Inflammatory macrophage (primary cell): ENCODE measurements at regions not wholly inside any gene's neighbourhood (a gene's known extent, or its start where the extent isn't known, plus 50 kb on each side); places are given as distances from the start of the nearest gene placed in this dataset.
A peak's percentile ranks its signal among the peaks of the same experiment; 100 is the strongest.

Source experiments
- DNase-seq, 2 donors: peaks; one replicate each; pipeline ENCODE4 v3.0.0-alpha.2; 2020 to 2022

DNA sequence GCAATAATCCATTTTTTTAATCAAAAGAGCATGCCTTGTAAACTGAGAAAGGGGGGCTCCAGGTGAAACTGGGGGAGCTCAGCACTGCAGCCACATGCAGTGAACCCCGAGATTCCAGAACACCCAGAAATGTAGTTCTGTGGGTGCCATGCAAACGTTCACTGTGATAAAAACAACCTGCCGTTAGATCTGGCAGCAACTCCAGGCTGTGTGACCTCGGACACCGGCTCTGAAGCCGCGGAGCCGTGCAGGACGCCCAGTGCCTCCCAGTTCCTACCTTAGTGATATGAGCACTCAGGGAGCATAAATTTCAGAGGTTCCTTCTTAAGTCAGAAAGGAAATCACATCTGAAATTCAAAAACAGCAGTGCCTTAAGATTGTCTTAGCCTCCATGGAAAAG lies 85.4 kb upstream of the THBS2 start:
- no peak for DNase-seq

DNA sequence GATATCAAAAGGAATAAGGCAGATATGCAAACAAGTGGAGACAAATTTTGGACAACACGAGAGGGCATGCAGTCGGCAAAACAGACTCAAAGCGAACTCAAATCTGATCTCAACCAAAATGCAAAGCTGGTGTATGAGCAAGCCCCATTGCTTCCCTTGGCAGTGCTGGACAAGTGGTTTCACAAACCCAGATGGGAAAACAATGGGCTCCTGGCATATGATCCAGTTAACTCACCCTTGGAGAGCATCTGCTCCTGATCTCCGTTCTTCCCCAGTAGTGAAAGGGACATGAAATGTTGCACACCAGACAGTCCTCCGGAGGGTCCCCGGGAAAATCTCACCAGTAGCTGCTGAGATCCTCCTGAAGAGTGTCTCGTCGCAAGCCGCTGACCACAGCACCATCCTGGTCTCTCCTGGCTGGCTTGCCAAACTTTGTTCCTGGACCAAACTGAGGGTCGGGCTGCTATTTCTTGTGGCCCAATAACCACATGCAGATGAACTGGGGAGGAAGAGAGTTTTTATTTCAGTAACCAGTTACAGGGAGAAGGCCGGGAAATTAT lies 84.3 kb upstream of the THBS2 start:
- no peak for DNase-seq

DNA sequence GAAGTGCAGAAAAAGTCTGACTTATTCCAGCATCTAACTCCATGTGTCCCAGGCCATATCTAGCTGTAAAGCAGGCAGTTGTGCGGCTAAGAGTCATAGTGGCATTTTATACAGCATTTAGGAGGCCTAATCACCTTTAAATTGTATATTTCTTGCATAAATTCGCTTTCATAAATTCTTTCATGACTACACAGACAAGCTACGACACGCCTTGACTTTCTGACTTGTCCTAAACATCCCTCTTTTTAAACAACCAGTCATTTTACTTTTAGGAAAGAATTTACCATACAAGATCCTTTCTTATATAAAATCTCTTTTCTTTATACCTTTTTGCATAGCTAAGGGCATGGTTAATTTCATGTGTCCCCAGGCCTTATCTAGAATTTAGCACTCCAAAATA lies 81.7 kb upstream of the THBS2 start:
- DNase-seq = no peak

DNA sequence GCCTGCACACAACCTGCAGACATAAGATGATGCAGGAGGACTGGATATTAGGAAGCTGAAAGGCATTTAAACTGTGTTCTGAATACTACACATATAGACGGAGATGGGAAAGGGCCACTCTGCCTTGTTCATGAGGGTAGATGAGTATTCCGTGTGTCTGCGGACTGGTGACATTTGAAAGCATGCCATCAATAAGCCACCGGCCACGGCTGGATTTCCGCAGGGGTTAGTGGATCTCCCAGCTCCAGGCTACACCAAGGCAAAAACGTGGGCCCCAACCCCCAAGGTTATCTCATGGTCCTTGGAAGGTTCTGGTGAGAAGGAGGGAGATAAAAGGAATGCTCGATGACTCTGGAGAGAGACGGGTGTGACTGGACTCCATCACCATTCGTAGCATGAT lies 78.6 kb upstream of the THBS2 start:
- DNase-seq = no peak

DNA sequence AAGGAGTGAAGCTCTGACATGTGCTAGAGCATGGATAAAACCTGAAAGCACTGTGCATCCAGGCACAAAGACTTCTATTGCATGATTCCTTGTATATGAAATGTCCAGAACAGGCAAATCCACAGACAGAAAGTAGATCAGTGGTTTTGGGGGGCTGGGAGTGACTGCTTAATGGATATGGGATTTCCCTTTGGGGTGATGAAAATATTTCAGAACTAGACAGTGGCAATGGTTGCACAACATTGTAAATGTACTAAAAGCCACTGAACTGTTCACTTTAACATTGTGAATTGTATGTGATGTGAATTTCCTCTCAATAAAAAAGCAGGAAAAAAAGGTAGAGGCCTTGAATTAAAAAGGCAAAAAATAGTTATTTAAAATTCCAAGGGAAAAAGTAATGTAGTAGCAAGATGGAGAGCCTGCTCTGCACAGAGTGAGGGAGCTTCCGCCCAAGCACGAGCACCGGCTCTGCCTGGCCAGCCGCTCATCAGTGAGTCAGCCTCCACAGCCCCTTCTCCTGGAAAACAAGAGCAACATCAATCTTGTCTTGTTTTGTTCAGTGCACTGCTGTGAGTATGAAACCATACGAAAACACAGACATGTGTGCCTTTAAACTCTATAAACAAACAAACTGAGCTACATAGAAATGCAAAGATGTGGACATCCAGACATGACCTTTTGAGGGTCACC lies 74.6 kb upstream of the THBS2 start:
- no peak for DNase-seq

DNA sequence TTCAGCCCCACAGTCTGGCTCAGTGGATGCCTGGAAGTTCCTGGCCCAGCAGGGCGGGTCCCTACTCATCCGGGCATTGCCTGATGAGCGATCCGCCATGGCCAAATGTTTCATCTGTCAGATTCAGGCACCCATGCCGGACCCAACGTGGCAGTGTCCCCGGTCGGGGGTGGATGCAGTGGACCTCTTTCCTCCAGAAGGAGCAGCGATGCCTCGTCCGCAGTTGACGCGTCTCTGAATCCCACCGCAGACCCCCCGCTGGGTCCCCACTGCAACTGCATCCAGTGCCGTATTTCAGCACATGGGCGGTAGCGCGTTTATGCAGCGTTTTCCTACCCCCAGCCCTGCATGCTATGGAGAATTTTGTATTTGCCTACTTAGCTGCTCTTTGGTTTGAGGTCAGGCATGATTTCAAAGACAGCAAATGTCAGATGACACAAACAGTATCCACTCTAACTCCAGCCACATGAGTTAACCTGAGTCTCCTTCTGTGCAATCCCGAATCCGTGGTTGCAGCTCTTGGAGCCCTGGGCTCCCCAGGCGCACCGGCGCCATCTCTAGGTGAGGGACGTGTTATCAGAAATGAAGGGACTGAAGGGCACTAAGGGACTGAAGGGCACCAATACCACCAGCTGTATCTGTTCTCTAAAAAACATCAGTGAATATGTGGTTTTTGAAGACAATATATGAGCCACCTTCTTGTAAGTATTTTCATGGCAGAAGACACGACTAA lies 72.6 kb upstream of the THBS2 start:
- DNase-seq = peak; percentile 50 to 67

DNA sequence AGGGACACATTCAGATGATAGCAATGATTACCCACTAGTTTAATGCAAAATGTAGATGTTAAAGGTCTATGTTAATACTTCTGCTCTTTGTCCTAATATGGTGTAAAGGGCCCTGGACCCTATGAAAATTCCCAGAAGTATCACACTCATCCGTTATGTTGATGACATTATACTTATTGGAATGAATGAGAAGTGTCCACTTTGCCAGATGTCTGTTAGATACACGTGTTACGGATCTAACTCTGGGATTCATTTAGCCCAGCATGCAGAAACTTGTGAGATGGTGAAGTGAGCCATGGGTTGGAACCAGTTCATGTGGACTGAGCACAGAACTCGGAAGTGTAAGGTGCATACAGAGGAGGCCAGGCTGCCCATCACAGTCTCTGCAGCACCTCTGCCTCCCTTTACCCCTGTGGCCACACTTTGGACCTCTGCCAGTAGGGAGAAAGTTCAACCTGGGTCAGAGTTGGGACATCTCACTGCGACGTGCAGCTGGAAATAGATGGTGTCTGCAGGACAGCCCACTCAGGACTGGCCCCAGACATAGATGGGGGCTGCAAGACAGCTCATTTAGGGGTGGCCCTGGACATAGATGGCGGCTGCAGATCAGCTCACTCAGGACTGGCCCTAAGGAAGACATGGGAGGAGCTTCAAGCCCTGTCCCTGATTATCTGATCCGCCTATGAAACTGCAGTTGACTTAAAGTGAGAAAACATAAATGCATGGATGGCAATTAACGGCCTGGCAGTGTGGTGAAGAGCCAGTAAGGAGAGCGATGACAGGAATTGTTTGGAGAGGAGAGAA lies 71.2 kb upstream of the THBS2 start:
- DNase-seq = no peak

DNA sequence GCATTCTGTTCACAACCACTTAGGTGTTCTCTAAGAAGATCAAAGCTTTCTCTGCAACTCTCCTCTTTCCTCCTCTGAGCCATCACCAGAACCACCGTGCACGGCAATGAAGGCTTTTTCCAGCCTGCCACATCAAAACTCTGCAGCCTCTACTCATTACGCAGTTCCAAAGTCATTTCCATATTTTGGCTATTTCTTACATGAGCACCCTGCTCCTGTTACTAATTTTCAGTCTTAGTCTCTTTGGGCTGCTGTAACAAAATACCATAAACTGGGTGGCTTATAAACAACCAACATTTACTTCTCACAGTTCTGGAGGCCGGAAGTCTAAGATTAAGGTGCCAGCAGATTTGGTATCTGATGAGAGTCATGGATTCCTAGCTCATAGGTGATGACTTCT lies 70.4 kb upstream of the THBS2 start:
- DNase-seq = no peak

DNA sequence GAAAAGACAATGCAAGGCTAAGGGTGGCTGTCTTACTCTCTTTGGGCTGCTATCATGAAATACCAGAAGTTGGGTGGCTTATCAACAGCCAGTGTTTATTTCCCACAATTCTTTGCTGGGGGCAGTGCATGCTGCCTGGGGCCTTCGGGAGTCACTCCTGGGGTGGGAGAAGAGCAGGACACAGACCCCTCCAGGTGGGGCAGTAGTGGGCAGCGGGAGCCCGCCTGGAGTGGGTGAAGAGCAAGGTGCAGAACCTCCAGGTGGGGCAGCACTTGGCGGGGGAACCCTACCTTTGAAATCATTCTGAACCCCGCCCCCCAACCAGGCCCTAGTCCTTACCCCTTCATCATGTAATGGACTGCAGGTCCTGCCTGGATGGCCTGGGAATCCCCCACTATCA lies 69.6 kb upstream of the THBS2 start:
- DNase-seq = no peak

DNA sequence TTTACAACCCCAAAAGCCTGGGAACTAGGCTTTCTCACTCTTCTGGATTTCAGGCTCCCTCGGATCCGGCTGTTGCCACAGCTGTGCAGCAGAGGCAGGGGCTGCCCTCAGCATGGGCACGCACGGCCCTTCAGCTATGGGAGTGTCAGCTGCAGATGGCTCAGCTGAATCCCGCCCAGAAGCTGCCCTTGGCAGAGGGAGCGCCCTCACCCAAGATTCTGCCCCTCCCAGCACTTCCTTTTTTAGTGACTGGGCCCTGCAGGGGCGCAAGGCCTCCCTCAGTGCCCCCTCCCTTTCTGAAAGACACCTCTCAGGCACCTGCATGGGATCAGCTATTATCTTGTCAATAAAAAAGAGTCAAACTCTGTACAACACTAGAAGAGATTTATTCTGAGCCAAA lies 67.9 kb upstream of the THBS2 start:
- DNase-seq = no peak

DNA sequence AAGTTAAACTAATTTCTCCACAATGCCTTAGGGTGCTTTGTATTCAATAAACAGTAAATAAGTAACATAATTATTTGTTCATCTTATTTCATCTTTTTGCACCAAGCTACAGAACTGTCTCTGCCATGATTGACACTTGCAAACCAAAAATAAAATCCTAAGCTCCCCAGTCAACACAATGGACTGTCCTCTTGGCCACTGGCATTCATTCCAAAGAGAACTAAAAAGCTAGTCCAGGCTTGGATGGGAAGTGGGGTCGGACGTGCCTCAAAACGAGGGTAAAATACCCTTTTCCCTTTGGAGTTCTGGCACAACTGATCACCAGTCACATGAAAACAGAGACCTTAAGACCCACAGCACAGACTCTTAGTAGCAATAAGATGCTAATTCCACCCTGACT lies 66.4 kb upstream of the THBS2 start:
- DNase-seq = no peak

DNA sequence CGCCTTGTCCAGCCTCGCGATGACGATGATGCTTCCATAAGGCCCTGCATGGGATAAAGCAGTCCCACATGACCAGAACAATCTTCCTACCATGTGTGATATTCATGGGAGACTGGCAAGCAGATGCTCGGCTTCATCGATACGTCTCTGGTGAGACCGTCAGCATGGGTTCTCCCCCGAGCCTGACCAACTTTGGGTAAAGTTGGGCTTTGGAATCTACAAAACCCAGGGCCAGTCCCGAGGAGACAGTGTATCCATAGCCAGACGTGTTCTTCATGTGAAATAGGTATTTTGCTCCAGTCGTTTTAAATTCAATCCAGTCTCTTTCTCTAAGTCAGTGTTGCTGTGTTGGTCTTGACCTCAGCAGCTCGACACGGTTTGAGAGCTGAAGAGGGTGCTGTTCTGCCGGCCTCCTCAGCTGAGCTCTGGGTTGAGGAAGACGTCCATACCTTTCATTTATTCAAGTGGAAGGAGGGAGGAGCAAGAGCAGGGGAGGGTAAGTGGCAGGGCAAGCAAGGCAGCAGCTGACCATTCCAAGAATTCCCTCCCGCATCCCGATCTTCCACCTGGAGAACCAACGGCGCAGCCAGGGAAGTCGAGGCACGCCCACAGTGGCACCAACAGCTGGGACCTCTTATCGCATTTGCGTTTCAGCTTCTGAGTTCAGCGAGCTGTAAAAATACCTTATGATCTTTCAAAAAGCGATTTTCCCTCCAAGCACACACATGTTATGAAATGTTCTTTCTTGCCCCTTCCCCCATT lies 64.0 kb upstream of the THBS2 start:
- no peak for DNase-seq

DNA sequence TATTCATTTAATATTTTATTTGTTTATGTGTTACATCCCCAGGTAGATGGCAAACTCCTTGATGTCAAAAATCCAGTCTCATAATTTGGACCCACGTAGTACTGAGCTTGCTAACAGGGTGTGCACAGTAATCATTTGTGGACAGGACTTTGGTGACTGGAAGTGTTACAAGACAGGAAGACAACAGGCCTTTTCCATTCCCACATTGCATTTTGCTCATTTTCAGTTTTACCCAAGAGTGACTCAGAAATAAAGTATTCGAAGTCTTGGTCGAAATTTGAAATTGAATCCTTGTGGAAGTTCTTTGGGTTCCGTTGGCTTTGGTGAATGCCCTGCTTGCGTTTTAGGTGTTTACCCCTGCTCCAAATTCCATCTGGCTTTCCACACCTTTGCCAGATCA lies 63.0 kb upstream of the THBS2 start:
- DNase-seq = no peak

DNA sequence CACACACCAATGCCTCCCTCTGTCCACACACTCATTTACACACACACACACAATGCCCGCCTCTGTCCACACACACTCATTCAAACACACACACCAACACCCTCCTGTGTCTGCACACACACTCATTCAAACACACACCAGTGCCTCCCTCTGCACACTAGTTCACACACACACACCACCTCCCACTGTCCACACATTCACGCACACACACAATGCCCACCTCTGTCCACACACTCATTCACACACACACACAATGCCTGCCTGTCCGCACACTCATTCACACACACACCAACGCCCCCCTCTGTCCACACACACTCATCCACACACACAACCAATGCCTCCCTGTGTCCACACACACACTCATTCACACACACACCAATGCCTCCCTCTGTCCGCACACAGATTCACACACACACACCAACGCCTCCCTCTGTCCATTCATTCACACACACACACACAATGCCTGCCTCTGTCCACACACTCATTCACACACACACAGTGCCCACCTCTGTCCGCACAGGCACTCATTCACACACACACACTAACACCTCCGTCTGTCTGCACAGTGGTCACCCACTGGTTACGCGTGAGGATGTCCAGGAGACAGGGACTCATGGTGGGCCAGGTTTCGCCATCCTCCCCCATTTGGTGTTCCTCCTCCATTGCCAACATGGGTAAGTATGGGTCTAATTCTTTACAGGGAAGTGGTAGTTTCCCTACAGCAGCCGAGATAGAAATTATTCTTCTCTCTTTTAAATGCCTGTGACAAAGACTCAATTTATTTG lies 62.4 kb upstream of the THBS2 start:
- DNase-seq = no peak

DNA sequence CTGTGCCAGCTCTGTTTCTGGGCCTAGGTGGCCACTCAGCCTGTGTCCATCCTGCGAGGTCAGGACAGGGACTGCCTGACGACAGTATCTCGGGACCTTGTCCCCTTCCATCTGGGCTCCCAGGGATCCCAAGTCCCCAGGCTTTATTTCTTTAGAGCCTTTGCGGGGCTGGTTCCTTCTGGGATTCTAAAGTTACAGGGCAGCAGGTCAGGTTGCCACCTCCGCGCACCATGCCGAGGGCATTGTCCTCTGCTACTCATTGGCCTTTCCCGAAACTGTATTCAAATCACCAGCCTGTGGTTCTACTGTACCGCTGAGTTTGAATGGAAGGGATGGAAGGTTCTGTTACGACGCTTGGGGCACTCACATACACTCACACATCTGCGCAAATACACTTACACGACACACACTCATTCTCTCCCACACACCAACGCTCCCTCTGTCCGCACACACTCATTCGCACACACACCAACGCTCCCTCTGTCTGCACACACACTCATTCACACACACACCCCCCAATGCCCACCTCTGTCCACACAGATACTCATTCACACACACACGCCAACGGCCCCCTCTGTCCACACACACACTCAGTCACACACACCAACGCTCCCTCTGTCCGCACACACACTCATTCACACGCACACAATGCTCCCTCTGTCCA lies 59.8 kb upstream of the THBS2 start:
- no peak for DNase-seq

DNA sequence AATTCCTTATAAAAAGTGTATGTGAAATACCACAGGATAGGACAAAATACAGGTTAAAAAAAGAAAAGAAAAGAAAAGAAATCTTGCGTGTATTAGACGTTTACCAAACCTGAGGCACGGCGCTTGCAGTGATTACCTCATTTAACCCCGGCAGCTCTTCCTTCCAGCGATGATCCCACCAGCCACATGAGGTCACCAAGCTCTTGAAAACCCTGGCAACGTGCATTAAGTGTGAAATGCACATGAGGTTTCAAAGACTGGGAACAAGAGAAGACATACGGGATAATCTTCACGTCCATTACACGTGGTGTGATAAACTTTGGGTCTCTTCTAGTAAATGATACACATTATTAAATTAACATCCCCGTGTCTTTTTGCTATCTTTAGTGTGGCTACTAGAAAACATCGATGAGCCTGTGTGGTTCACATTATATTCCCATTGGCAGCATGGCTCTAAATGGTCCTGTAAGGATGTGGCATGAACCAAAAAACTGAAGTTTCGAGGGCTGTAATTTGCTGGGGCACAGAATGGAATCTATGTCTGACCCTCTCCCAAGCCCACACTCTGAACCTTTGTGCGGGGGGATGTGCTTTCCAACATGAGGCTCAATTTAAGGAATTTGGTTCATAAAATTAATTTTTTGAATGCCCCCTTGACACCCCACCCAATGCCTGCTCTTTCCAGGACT lies 59.2 kb upstream of the THBS2 start:
- DNase-seq = no peak

DNA sequence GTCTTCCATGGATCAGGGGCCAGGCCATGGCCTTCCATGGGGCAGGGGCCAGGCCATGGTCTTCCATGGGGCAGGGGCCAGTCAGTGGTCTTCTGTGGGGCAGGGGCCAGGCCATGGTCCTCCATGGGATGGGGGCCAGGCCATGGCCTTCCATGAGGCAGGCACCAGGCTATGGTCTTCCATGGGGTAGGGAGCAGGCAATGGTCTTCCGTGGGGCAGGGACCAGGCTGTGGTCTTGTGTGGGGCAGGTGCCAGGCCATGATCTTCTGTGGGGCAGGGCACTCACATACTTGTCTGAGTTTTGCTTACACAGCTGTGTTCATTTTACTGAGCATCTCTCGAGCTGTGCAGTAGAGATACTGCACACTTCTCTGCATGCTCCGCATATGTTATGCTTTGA lies 57.3 kb upstream of the THBS2 start:
- no peak for DNase-seq
